ENCODE measurements at regions not wholly inside any gene's neighbourhood (a gene's known extent, or its start where the extent isn't known, plus 50 kb on each side); places are given as distances from the start of the nearest gene placed in this dataset.

DNA sequence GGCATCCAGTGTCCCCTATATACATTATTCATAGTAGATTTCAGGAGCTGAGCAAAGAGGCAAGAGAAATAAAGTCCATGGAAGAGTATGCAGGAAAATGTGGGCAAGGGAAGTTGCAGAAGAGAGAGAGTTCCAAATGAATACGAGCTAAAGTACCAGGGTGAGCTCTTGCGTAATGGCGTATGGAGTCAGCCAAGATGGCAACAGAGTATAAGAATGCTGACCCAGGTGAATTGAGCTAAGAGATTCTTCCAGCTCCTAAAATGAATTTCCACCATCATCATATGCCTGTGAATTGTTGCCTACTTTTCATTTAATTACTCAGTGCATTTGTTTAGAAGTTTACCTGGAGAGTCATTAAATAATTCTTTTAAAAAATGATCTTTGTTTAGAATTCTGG, 153.2 kb upstream of the CNTNAP4 start:
- TF ChIP-seq, protein P1, sequence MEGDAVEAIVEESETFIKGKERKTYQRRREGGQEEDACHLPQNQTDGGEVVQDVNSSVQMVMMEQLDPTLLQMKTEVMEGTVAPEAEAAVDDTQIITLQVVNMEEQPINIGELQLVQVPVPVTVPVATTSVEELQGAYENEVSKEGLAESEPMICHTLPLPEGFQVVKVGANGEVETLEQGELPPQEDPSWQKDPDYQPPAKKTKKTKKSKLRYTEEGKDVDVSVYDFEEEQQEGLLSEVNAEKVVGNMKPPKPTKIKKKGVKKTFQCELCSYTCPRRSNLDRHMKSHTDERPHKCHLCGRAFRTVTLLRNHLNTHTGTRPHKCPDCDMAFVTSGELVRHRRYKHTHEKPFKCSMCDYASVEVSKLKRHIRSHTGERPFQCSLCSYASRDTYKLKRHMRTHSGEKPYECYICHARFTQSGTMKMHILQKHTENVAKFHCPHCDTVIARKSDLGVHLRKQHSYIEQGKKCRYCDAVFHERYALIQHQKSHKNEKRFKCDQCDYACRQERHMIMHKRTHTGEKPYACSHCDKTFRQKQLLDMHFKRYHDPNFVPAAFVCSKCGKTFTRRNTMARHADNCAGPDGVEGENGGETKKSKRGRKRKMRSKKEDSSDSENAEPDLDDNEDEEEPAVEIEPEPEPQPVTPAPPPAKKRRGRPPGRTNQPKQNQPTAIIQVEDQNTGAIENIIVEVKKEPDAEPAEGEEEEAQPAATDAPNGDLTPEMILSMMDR (IDR thresholded peaks at IDR 0.05; ENCODE audit: low read depth, low read length, poor library complexity, severe bottlenecking) = no peak
- TF ChIP-seq EZH2phosphoT487 (IDR thresholded peaks at IDR 0.05; ENCODE audit: borderline replicate concordance, low read length) = no peak
